ENCODE measurements at regions not wholly inside any gene's neighbourhood (a gene's known extent, or its start where the extent isn't known, plus 50 kb on each side); places are given as distances from the start of the nearest gene placed in this dataset.

GRCh38 chr15:98280284-98280975 lies 319.9 kb downstream of the ARRDC4 start:
- no peak for DNase-seq

GRCh38 chr15:98281130-98281529 lies 320.6 kb downstream of the ARRDC4 start:
- no peak for DNase-seq

- DNase-seq = no peak
Measured at GRCh38 chr15:98282656-98283332, 322.3 kb downstream of the ARRDC4 start.

GRCh38 chr15:98286200-98286599 lies 325.7 kb downstream of the ARRDC4 start:
- no peak for DNase-seq

GRCh38 chr15:98286831-98287230 lies 326.3 kb downstream of the ARRDC4 start:
- DNase-seq = no peak

GRCh38 chr15:98288091-98288590 lies 327.6 kb downstream of the ARRDC4 start:
- no peak for DNase-seq

GRCh38 chr15:98289747-98290146 lies 329.2 kb downstream of the ARRDC4 start:
- no peak for DNase-seq

GRCh38 chr15:98292442-98293240 lies 332.1 kb downstream of the ARRDC4 start:
- no peak for DNase-seq

GRCh38 chr15:98294126-98294525 lies 333.6 kb downstream of the ARRDC4 start:
- DNase-seq = no peak

- peak; percentile 21 for DNase-seq
Measured at GRCh38 chr15:98295101-98295759, 334.7 kb downstream of the ARRDC4 start.

- DNase-seq = no peak
Measured at GRCh38 chr15:98296653-98297052, 336.1 kb downstream of the ARRDC4 start.

GRCh38 chr15:98304371-98304770 lies 343.9 kb downstream of the ARRDC4 start:
- no peak for DNase-seq

GRCh38 chr15:98308117-98308516 lies 340.2 kb upstream of the IGF1R start:
- DNase-seq = no peak

- DNase-seq = peak; percentile 25
Measured at GRCh38 chr15:98311566-98312188, 336.7 kb upstream of the IGF1R start.

GRCh38 chr15:98312913-98313312 lies 335.4 kb upstream of the IGF1R start:
- no peak for DNase-seq

GRCh38 chr15:98315971-98316370 lies 332.4 kb upstream of the IGF1R start:
- DNase-seq = no peak

- no peak for DNase-seq
Measured at GRCh38 chr15:98321896-98322295, 326.4 kb upstream of the IGF1R start.

GRCh38 chr15:98322581-98322980 lies 325.8 kb upstream of the IGF1R start:
- DNase-seq = no peak

GRCh38 chr15:98324341-98324970 lies 323.9 kb upstream of the IGF1R start:
- DNase-seq = no peak

- no peak for DNase-seq
Measured at GRCh38 chr15:98326804-98327203, 321.5 kb upstream of the IGF1R start.

- no peak for DNase-seq
Measured at GRCh38 chr15:98330258-98330657, 318.1 kb upstream of the IGF1R start.
